HG03280 (cell line): ENCODE measurements at regions not wholly inside any gene's neighbourhood (a gene's known extent, or its start where the extent isn't known, plus 50 kb on each side); places are given as distances from the start of the nearest gene placed in this dataset.
"Not testable (repeated sequence)": the region's sequence is repeated elsewhere in the genome, so short reads cannot be mapped to it uniquely, and the experiment has no call there.

Source experiments
- ATAC-seq: cut with Tn5 transposase; IDR thresholded peaks from one replicate; pipeline ENCODE4 v1.9.1; 2021; ENCODE audit warnings: mild to moderate bottlenecking, moderate library complexity; ENCODE audit not compliant: unreplicated experiment

GRCh38 chr16:65828296-65828695 is 538.2 kb upstream of the CDH5 start:
- ATAC-seq, result no peak

GRCh38 chr16:65827231-65827630 is 539.3 kb upstream of the CDH5 start:
- ATAC-seq, result no peak

GRCh38 chr16:65825191-65825856 is 541.2 kb upstream of the CDH5 start:
- ATAC-seq, result no peak

- no peak for ATAC-seq
These were observed 544.3 kb upstream of the CDH5 start for GRCh38 chr16:65822148-65822547.

GRCh38 chr16:65819136-65819898 is 547.2 kb upstream of the CDH5 start:
- ATAC-seq, result no peak

- ATAC-seq, result no peak
These were observed 548.7 kb upstream of the CDH5 start for GRCh38 chr16:65817799-65818198.

GRCh38 chr16:65817066-65817465 is 549.4 kb upstream of the CDH5 start:
- ATAC-seq, result no peak

- no peak for ATAC-seq
These were observed 549.9 kb upstream of the CDH5 start for GRCh38 chr16:65816556-65816955.

GRCh38 chr16:65815707-65816106 is 550.8 kb upstream of the CDH5 start:
- ATAC-seq, result no peak

GRCh38 chr16:65813879-65814278 is 552.6 kb upstream of the CDH5 start:
- not testable (repeated sequence) for ATAC-seq

- no peak for ATAC-seq
These were observed 556.9 kb upstream of the CDH5 start for GRCh38 chr16:65809627-65810026.

GRCh38 chr16:65808790-65809189 is 557.7 kb upstream of the CDH5 start:
- ATAC-seq, result no peak

GRCh38 chr16:65807858-65808257 is 558.6 kb upstream of the CDH5 start:
- no peak for ATAC-seq

GRCh38 chr16:65805704-65806103 is 560.8 kb upstream of the CDH5 start:
- ATAC-seq, result not testable (repeated sequence)

GRCh38 chr16:65796481-65796880 is 570.0 kb upstream of the CDH5 start:
- ATAC-seq, result no peak

- no peak for ATAC-seq
These were observed 571.5 kb upstream of the CDH5 start for GRCh38 chr16:65794973-65795372.

GRCh38 chr16:65793781-65794180 is 572.7 kb upstream of the CDH5 start:
- no peak for ATAC-seq

GRCh38 chr16:65790768-65791167 is 575.7 kb upstream of the CDH5 start:
- ATAC-seq, result no peak

- no peak for ATAC-seq
These were observed 577.1 kb upstream of the CDH5 start for GRCh38 chr16:65789161-65789945.

GRCh38 chr16:65788434-65789140 is 577.9 kb upstream of the CDH5 start:
- no peak for ATAC-seq

- ATAC-seq, result no peak
These were observed 578.6 kb upstream of the CDH5 start for GRCh38 chr16:65787921-65788320.
